Fibroblast of upper back skin (primary cell): ENCODE measurements at regions not wholly inside any gene's neighbourhood (a gene's known extent, or its start where the extent isn't known, plus 50 kb on each side); places are given as distances from the start of the nearest gene placed in this dataset.

ENCODE experiments used
- DNase-seq: peaks from one replicate; pipeline ENCODE4 v3.0.0-alpha.2; 2013

DNA sequence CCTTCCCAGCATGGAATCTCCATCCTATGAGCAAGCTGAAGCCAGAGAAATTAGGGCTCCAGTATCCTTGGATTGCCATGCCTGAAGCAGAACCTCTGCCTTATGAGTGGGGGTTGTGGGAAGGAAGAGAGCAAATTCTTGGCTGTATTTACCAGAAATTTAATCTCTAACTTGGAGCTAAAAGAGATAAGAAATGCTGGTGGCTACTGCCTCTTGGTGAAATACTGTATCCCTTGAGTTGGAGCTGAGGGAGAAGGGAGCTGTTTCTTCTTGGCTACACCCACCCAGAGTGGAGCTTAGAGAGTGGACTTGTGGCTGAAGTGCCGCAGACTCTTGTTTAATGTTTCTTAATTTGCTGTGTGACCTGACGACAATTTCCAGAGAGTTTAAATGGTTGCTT lies 447.3 kb downstream of the ARHGEF28 start:
- peak; percentile 19 for DNase-seq

DNA sequence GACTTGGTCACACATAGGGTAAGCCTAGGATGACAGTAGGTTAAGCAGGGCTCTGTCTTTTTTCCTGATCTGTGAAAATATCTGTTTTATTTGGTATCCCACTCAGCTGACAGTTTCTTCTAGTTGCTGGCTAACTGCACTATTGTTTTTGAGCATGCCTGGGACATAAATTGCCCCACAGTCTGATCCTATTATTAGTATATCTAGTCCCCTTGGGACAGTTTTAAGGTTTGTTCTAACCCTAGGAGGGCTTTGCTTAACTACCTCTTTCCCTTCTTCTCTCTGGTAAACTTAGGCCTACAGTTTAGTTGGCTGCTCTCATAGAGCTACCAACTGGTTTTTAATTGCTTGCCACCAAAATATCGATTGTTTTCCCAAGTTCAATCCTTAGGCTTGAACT lies 446.6 kb downstream of the ARHGEF28 start:
- DNase-seq, result no peak

DNA sequence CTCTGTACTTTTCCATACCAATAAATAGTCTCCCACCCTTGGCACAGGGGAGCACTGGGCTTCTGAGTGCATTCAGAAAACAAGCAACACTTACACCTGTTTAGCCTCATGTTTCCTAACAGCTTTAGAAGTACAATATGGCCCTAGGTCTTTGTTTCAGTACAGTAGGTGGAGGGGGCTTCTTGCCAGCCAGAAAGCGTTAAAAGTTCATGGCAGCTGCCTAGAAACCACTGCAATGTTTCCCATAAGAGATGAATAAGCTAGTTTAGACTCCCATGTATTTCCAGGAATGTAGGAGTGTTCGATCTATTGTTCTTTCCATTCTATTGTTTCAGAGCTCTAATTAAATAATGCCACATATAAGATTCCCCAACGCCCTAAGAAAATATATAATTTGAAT lies 444.8 kb downstream of the ARHGEF28 start:
- peak; percentile 7 for DNase-seq

DNA sequence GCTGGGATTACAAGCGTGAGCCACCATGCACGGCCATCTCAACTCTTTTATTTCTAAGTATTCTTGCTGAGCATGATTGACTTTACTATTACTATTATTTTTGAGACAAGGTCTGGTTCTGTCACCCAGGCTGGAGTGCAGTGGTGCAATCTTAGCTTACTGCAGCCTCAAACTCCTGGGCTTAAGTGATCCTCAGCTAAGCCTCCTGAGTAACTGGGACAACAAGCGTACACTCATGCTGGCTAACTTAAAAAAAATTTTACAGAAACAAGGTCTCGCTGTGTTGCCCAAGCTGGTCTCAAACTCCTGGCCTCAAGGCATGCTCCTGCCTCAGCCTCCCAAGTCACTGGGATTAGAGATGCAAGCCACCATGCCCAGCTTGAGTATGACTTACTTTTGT lies 443.7 kb downstream of the ARHGEF28 start:
- no peak for DNase-seq

DNA sequence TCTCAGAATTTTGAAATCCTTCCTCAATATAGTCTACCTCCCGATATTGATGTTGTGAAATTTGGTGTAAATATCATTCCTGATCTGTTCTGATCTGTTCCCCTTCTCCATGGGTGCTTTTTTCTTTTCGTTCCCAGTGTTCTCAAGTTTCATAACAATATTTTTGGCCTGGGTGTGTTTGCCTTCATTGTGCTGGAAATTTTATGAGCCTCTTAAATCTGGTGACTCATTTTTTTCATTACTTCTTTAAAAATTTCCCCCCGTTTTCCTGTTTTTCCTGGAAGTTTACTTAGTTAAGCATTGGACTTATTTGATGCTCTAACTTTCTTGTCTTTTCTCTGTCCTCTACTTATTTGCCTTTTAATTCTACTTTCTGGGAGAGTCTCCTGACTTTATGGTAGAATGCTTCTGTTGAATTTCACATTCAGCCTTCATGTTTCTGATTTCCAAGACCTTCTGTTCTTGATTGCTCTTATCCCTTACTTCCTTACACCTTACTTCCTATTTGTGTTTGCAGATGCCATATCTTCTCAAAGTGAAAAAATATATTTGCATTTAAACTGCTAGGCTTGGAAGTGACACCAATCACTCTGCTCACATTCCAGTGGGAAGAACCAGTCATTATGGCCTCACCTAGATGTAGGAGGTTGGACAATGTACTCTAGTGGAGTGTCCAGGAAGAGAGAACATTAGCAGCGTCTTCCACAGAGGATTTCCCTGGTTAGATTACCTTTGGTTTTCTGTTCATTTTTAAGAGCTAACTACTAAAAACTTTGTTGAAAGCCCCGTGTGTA lies 441.9 kb downstream of the ARHGEF28 start:
- DNase-seq, result no peak

GRCh38 chr5:74064911-74065310 lies 438.9 kb downstream of the ARHGEF28 start:
- DNase-seq, result peak; percentile 12

- DNase-seq, result no peak
These were observed 438.2 kb downstream of the ARHGEF28 start for GRCh38 chr5:74064225-74064624.

DNA sequence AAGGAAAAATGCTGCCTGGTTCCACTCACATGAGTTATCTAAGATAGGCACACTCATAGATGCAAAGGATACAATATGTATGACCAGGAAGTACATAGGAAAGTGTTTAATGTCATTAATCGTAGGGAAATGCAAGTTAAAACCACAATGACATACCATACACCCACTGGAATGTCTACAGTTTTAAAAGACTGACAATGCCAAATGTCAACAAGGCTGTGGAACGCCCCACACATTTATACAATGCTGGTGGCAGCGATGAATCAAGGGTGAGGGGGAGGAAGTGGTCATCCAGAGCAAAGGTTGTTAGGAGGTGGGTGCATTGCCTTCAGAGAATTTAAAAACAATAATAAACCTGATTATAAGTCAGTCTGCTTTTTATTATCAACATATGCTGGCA lies 437.8 kb downstream of the ARHGEF28 start:
- DNase-seq, result peak; percentile 92

- no peak for DNase-seq
These were observed 437.4 kb downstream of the ARHGEF28 start for GRCh38 chr5:74063346-74063745.

- no peak for DNase-seq
These were observed 435.3 kb downstream of the ARHGEF28 start for GRCh38 chr5:74061292-74061691.

GRCh38 chr5:74059706-74060105 lies 433.7 kb downstream of the ARHGEF28 start:
- no peak for DNase-seq

- DNase-seq, result no peak
These were observed 430.8 kb downstream of the ARHGEF28 start for GRCh38 chr5:74056789-74057164.

- no peak for DNase-seq
These were observed 430.3 kb downstream of the ARHGEF28 start for GRCh38 chr5:74056107-74056788.

- DNase-seq, result no peak
These were observed 429.6 kb downstream of the ARHGEF28 start for GRCh38 chr5:74055486-74056106.

DNA sequence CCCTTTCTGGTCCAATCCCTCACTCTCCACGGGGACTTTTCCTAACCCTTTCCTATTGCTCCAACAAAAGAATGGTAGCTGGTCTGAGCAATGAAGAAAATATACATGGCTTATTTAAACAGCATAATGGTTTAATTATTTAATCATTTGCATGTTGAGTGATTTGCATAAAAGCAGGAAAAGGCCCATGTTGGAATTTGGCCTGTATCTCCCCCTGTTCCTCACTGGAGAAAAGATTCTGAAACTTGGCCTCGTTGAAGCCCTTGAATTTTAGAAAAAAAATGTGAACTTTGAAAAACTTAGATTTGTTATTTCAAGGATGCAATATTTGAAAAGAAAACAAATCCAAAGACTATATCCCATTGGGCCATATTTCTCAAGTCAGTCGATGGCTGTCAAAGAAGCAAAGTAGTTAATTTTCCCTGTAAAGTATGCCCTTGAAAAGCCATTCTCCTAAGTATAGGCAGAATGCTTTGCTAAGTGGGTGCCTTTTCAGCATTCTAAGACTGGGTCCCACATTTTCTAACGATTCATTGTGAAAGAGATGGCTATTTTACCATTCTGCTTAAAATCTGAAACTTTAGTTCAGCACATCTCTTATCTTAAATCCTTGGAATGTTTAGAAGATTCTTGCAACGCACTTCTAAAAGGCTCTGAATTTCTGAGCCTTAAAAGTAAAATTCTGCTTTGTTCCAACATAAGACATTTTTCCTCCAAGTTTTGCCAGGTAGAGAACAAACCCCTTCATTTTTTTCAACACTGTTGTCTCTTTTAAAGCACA lies 428.8 kb downstream of the ARHGEF28 start:
- DNase-seq, result no peak

GRCh38 chr5:74054139-74054538 lies 428.1 kb downstream of the ARHGEF28 start:
- no peak for DNase-seq

- peak; percentile 50 for DNase-seq
These were observed 426.6 kb downstream of the ARHGEF28 start for GRCh38 chr5:74052441-74053221.

- DNase-seq, result no peak
These were observed 425.1 kb downstream of the ARHGEF28 start for GRCh38 chr5:74051076-74051475.

DNA sequence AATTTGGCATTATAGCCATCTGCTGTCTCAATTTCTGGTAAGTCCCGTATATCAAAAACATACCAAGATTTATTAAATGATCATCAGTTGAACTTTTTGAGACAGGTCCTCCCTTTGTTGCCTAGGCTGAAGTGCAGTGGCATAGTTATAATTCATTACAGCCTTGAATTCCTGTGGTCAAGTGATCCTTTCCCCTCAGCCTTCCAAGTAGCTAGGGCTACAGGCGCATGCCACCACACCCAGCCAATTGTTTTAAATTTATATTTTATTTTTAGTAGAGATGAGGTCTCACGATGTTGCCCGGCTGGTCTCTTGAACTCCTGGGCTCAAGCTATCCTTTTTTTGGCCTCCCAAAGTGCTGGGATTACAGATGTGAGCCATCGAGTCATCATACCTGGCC lies 418.9 kb downstream of the ARHGEF28 start:
- DNase-seq, result peak; percentile 17

GRCh38 chr5:74042959-74043358 lies 417.0 kb downstream of the ARHGEF28 start:
- DNase-seq, result peak; percentile 84

- no peak for DNase-seq
These were observed 416.6 kb downstream of the ARHGEF28 start for GRCh38 chr5:74042559-74042958.

- no peak for DNase-seq
These were observed 415.9 kb downstream of the ARHGEF28 start for GRCh38 chr5:74041913-74042312.
